ENCODE measurements at regions not wholly inside any gene's neighbourhood (a gene's known extent, or its start where the extent isn't known, plus 50 kb on each side); places are given as distances from the start of the nearest gene placed in this dataset.

- Mint-ChIP-seq H3K27me3 (peaks cover 0 to 16% (median 8%) of the 10 kb centered on the region in 5 donors), H3K9me3 (peaks cover 0 to 2% (median 0%) of the 10 kb centered on the region in 11 donors), H3K4me1 (no peaks in the 10 kb centered on the region), H3K4me3 (no peak overlapping the region), H3K27ac (no peak overlapping the region), H3K36me3 (no peaks in the 10 kb centered on the region)
- no peaks in the 10 kb centered on the region for H3K4me1 ChIP-seq (ENCODE audit: control insufficient read depth in 2 of 2, insufficient read depth in 2 of 2, low read length in 2 of 2)
- H3K4me3 ChIP-seq (ENCODE audit: low read length): no peak overlapping the region
- no peak for ATAC-seq
- no peak overlapping the region for H3K27ac ChIP-seq (ENCODE audit: low read depth, low read length)
- no peaks in the 10 kb centered on the region for H3K9me3 ChIP-seq (ENCODE audit: control insufficient read depth in 2 of 3, low read length in 3 of 3)
- POLR2A ChIA-PET: no interaction called here
- no peaks in the 10 kb centered on the region for H3K27me3 ChIP-seq (ENCODE audit: control insufficient read depth in 2 of 2, insufficient read depth in 2 of 2, low read length in 2 of 2)
- intact Hi-C loops (cut with micrococcal nuclease): no loop called here
- H3K36me3 ChIP-seq (ENCODE audit: control insufficient read depth in 2 of 3, insufficient read depth in 3 of 3, low read length in 3 of 3): no peaks in the 10 kb centered on the region
- CTCF ChIA-PET: no interaction called here
- DNase-seq: no peak
Measured at GRCh38 chr22:27639248-27640086, 162.1 kb downstream of the MN1 start.

DNA sequence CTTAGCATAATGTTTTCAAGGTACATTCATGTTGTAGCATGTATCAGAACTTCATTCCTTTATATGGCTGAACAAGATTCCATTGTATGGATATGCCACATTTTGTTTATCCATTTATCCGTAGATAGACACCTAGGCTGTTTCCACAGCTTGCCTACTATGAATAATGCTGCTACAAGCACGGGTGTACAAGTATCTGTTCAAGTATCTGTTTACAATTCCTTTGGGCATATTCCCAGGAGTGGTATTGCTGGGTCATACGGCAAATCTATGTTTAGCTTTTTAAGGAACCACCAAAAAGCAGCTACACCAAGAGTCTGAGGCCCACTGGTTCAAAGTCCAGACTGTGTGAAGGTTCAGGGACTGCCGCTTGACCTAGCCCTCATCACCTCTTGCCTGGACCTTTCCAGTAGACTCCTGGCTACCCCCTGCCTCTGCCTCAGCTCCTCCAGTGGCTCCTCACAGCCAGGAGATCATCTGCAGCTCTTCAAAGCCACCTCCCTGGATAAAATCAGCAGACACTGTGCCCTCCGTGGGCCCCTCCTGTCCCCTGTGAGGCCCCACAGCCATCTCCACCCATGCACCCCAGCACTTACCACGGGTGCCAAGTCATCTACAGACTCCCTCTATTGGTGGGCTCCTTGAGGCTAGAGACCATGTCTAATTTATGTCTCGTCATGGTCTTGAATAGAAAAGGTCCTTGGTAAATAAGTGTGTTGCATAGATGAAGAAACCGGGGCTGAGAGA, 160.3 kb downstream of the MN1 start:
- ATAC-seq (no peak), DNase-seq (no peak)
- Histone ChIP-seq H3K36me3 (ENCODE audit: control insufficient read depth in 2 of 3, insufficient read depth in 3 of 3, low read length in 3 of 3) (no peaks in the 10 kb centered on the region), H3K9me3 (ENCODE audit: control insufficient read depth in 2 of 3, low read length in 3 of 3) (no peaks in the 10 kb centered on the region), H3K27me3 (ENCODE audit: control insufficient read depth in 2 of 2, insufficient read depth in 2 of 2, low read length in 2 of 2) (no peaks in the 10 kb centered on the region), H3K4me1 (ENCODE audit: control insufficient read depth in 2 of 2, insufficient read depth in 2 of 2, low read length in 2 of 2) (no peaks in the 10 kb centered on the region), H3K27ac (ENCODE audit: low read depth, low read length) (no peak overlapping the region), H3K4me3 (ENCODE audit: low read length) (no peak overlapping the region)
- ChIA-PET POLR2A (no interaction called here), CTCF (no interaction called here)
- Mint-ChIP-seq H3K27me3 (peaks cover 0 to 14% (median 6%) of the 10 kb centered on the region in 5 donors), H3K4me3 (no peak overlapping the region), H3K36me3 (no peaks in the 10 kb centered on the region), H3K4me1 (no peaks in the 10 kb centered on the region), H3K27ac (no peak overlapping the region), H3K9me3 (peaks cover 0 to 2% (median 0%) of the 10 kb centered on the region in 11 donors)
- intact Hi-C loops (cut with micrococcal nuclease): no loop called here

DNA sequence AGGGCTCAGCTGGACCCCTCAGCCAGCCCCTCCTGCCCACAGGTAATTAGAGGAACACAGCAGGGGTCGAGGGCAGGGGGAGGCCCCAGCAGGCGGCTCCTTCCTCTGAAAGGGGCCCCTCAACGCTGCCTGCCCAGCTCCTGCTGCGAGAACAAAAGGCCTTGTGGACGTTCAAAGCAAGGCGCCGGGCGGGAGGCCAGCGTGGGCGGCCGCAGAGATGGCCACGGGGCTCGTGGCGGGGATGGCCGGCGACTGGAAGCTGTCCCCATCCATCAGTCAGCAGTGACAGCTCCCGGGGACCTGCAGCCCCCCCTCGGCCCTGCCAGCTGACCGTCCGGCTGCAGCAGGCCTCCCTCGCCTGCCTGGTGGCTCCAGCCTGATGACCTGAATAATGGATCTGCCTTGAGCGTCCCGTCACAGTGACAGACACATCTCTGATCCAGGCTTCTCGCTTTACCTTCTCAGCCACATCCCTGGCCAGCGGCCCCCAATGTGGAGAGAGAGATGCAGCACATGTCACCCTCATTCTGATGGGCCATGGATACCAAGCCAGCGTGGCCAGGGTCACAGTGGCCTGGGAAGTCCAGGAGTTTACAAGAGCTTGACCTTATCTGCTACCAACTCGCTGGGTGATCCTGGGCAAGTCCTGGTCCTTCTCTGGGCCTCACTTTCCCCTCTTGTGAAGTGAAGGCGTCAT, 159.3 kb downstream of the MN1 start:
- no peak overlapping the region for H3K4me3 Mint-ChIP-seq
- POLR2A ChIA-PET: no interaction called here
- no peak for ATAC-seq
- H3K36me3 Mint-ChIP-seq: no peaks in the 10 kb centered on the region
- no peak overlapping the region for H3K27ac Mint-ChIP-seq
- H3K27ac ChIP-seq (ENCODE audit: low read depth, low read length): no peak overlapping the region
- peaks cover 0 to 2% (median 0%) of the 10 kb centered on the region in 11 donors for H3K9me3 Mint-ChIP-seq
- H3K9me3 ChIP-seq (ENCODE audit: control insufficient read depth in 2 of 3, low read length in 3 of 3): no peaks in the 10 kb centered on the region
- H3K36me3 ChIP-seq (ENCODE audit: control insufficient read depth in 2 of 3, insufficient read depth in 3 of 3, low read length in 3 of 3): no peaks in the 10 kb centered on the region
- H3K4me3 ChIP-seq (ENCODE audit: low read length): no peak overlapping the region
- CTCF ChIA-PET: no interaction called here
- intact Hi-C loops (cut with micrococcal nuclease): no loop called here
- no peak for DNase-seq
- H3K4me1 Mint-ChIP-seq: no peaks in the 10 kb centered on the region
- no peaks in the 10 kb centered on the region for H3K4me1 ChIP-seq (ENCODE audit: control insufficient read depth in 2 of 2, insufficient read depth in 2 of 2, low read length in 2 of 2)
- peaks cover 0 to 13% (median 0%) of the 10 kb centered on the region in 5 donors for H3K27me3 Mint-ChIP-seq
- no peaks in the 10 kb centered on the region for H3K27me3 ChIP-seq (ENCODE audit: control insufficient read depth in 2 of 2, insufficient read depth in 2 of 2, low read length in 2 of 2)

DNA sequence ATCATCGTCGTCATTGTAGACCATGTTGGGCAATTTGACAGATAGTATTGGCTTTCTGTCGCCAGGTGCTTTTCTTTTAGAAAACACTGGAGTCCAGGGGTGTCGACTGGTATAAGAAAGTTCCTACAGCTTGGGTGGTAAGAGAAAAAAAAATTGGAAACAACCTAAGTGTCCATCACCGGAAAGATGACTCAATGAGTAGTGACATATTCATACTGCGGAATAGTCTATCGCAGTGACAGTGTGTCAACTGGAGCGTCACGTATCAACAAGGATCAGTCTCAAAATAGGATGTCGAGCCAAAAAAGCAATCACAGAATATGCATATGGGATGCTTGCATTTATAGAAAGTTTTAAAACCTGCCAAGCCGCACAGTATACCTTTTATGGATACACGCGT, 157.6 kb downstream of the MN1 start:
- Mint-ChIP-seq H3K27me3 (peaks cover 0 to 18% (median 4%) of the 10 kb centered on the region in 5 donors), H3K27ac (no peak overlapping the region), H3K4me1 (no peaks in the 10 kb centered on the region), H3K36me3 (no peaks in the 10 kb centered on the region), H3K9me3 (peaks cover 0 to 2% (median 0%) of the 10 kb centered on the region in 11 donors), H3K4me3 (no peak overlapping the region)
- H3K36me3 ChIP-seq (ENCODE audit: control insufficient read depth in 2 of 3, insufficient read depth in 3 of 3, low read length in 3 of 3): no peaks in the 10 kb centered on the region
- no peaks in the 10 kb centered on the region for H3K9me3 ChIP-seq (ENCODE audit: control insufficient read depth in 2 of 3, low read length in 3 of 3)
- no peaks in the 10 kb centered on the region for H3K27me3 ChIP-seq (ENCODE audit: control insufficient read depth in 2 of 2, insufficient read depth in 2 of 2, low read length in 2 of 2)
- intact Hi-C loops (cut with micrococcal nuclease): no loop called here
- no peak overlapping the region for H3K4me3 ChIP-seq (ENCODE audit: low read length)
- no peaks in the 10 kb centered on the region for H3K4me1 ChIP-seq (ENCODE audit: control insufficient read depth in 2 of 2, insufficient read depth in 2 of 2, low read length in 2 of 2)
- DNase-seq: no peak
- H3K27ac ChIP-seq (ENCODE audit: low read depth, low read length): no peak overlapping the region
- ATAC-seq: no peak
- CTCF ChIA-PET: no interaction called here
- POLR2A ChIA-PET: no interaction called here

GRCh38 chr22:27644566-27644965, 157.0 kb downstream of the MN1 start:
- H3K4me1 Mint-ChIP-seq: no peaks in the 10 kb centered on the region
- Histone ChIP-seq H3K4me1 (ENCODE audit: control insufficient read depth in 2 of 2, insufficient read depth in 2 of 2, low read length in 2 of 2) (no peaks in the 10 kb centered on the region), H3K27ac (ENCODE audit: low read depth, low read length) (no peak overlapping the region), H3K4me3 (ENCODE audit: low read length) (no peak overlapping the region), H3K9me3 (ENCODE audit: control insufficient read depth in 2 of 3, low read length in 3 of 3) (no peaks in the 10 kb centered on the region), H3K27me3 (ENCODE audit: control insufficient read depth in 2 of 2, insufficient read depth in 2 of 2, low read length in 2 of 2) (no peaks in the 10 kb centered on the region), H3K36me3 (ENCODE audit: control insufficient read depth in 2 of 3, insufficient read depth in 3 of 3, low read length in 3 of 3) (no peaks in the 10 kb centered on the region)
- DNase-seq: no peak
- no peaks in the 10 kb centered on the region for H3K36me3 Mint-ChIP-seq
- intact Hi-C loops (cut with micrococcal nuclease): no loop called here
- peaks cover 0 to 5% (median 0%) of the 10 kb centered on the region in 11 donors for H3K9me3 Mint-ChIP-seq
- ChIA-PET POLR2A (no interaction called here), CTCF (no interaction called here)
- H3K4me3 Mint-ChIP-seq: peak overlapping the region in 1 of 10 donors; percentile 10
- ATAC-seq: no peak
- H3K27ac Mint-ChIP-seq: no peak overlapping the region
- H3K27me3 Mint-ChIP-seq: peaks cover 0 to 18% (median 8%) of the 10 kb centered on the region in 5 donors

DNA sequence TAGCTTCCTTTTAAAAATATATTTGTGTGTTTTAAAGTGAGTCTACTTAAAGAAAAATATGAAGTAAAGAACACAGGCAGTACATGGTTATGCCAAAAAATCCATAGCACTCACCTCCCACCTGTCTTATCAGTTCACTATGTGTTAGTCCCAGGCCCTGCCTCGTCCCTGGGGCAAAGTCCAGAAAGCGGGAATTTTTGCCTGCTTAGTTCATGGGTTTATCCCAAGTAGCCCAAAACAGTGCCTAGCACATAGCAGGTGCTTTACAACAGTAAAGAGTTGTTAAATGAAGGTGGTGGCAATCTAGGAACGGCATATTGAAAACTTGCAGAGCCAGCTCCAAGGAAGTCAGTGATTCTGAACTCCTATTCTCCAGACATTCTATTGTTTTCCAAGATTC, 154.0 kb downstream of the MN1 start:
- no peaks in the 10 kb centered on the region for H3K9me3 ChIP-seq (ENCODE audit: control insufficient read depth in 2 of 3, low read length in 3 of 3)
- H3K4me3 Mint-ChIP-seq: no peak overlapping the region
- POLR2A ChIA-PET: no interaction called here

More for the DNA sequence above, 154.0 kb downstream of the MN1 start:
- no peaks in the 10 kb centered on the region for H3K27me3 ChIP-seq (ENCODE audit: control insufficient read depth in 2 of 2, insufficient read depth in 2 of 2, low read length in 2 of 2)
- H3K36me3 Mint-ChIP-seq: peaks cover 0 to 3% (median 0%) of the 10 kb centered on the region in 5 donors
- DNase-seq (no peak), ATAC-seq (no peak)
- peaks cover 0 to 5% (median 0%) of the 10 kb centered on the region in 11 donors for H3K9me3 Mint-ChIP-seq
- peaks cover 0 to 39% (median 13%) of the 10 kb centered on the region in 5 donors for H3K27me3 Mint-ChIP-seq
- no peaks in the 10 kb centered on the region for H3K4me1 Mint-ChIP-seq
- CTCF ChIA-PET: no interaction called here
- no peak overlapping the region for H3K27ac Mint-ChIP-seq
- H3K4me1 ChIP-seq (ENCODE audit: control insufficient read depth in 2 of 2, insufficient read depth in 2 of 2, low read length in 2 of 2): no peaks in the 10 kb centered on the region
- H3K4me3 ChIP-seq (ENCODE audit: low read length): no peak overlapping the region
- intact Hi-C loops (cut with micrococcal nuclease): no loop called here
- no peak overlapping the region for H3K27ac ChIP-seq (ENCODE audit: low read depth, low read length)
- H3K36me3 ChIP-seq (ENCODE audit: control insufficient read depth in 2 of 3, insufficient read depth in 3 of 3, low read length in 3 of 3): no peaks in the 10 kb centered on the region

Measured in naive thymus-derived CD4-positive, alpha-beta T cell (primary cell).